Upper lobe of left lung (tissue), 6 donors: ENCODE measurements at regions not wholly inside any gene's neighbourhood (a gene's known extent, or its start where the extent isn't known, plus 50 kb on each side); places are given as distances from the start of the nearest gene placed in this dataset.
A peak's percentile ranks its signal among the peaks of the same experiment; 100 is the strongest.
"Not testable (repeated sequence)": the region's sequence is repeated elsewhere in the genome, so short reads cannot be mapped to it uniquely, and the experiment has no call there.

Experiments
- ATAC-seq, 2 donors: fragments of 200-7000 bp; cut with Tn5 transposase; one replicate each; pipeline ENCODE4 v1.9.1; 2022; ENCODE audit warnings: mild to moderate bottlenecking in 2 of 2, moderate library complexity in 2 of 2; ENCODE audit not compliant: low FRiP score in 2 of 2
- DNase-seq, 2 donors: peaks; one replicate each; pipeline ENCODE4 v3.0.0-alpha.2; 2019 to 2020
- H3K27ac ChIP-seq, 4 donors: fragments of 200-600 bp; sonication (generic); one replicate each; pipeline ENCODE4 v1.5.1; 2016 to 2019
- H3K27me3 ChIP-seq, 4 donors: fragments of 200-600 bp; sonication (generic); one replicate each; pipeline ENCODE4 v1.5.1; 2017 to 2019
- H3K36me3 ChIP-seq, 4 donors: fragments of 200-600 bp; sonication (generic); one replicate each; pipeline ENCODE4 v1.5.1; 2016 to 2019
- H3K4me1 ChIP-seq, 4 donors: fragments of 200-600 bp; sonication (generic); one replicate each; pipeline ENCODE4 v1.5.1; 2018 to 2019
- H3K4me3 ChIP-seq, 4 donors: fragments of 200-600 bp; sonication (generic); one replicate each; pipeline ENCODE4 v1.5.1; 2017 to 2019; ENCODE audit warnings: mild to moderate bottlenecking in 2 of 4, moderate library complexity in 1 of 4
- H3K9me3 ChIP-seq, 4 donors: fragments of 200-600 bp; sonication (generic); one replicate each; pipeline ENCODE4 v1.5.1; 2018 to 2019
- CTCF ChIP-seq, 6 experiments: fragments of 450-650 bp in 4 of 6; fragments of 200-600 bp in 2 of 6; sonication (generic) in 2 of 6; IDR thresholded peaks; one replicate each; pipeline ENCODE4 v1.5.1; 2016 to 2019; ENCODE audit warnings: antibody characterized with exemption in 6 of 6
- EP300 ChIP-seq, 4 donors: sonication (generic); formaldehyde crosslinking; IDR thresholded peaks; one replicate each; pipeline ENCODE4 v1.5.1; 2017; ENCODE audit warnings: antibody characterized with exemption in 4 of 4, control low read depth in 2 of 4
- POLR2A ChIP-seq, 4 donors: fragments of 450-650 bp; IDR thresholded peaks; one replicate each; pipeline ENCODE4 v1.5.1; 2016 to 2017; ENCODE audit warnings: antibody characterized with exemption in 4 of 4, mild to moderate bottlenecking in 2 of 4
- POLR2AphosphoS5 ChIP-seq, 2 donors: sonication (generic); formaldehyde crosslinking; IDR thresholded peaks; one replicate each; pipeline ENCODE4 v1.5.1; 2017; ENCODE audit warnings: antibody characterized with exemption in 2 of 2
- WGBS, 2 donors: methylation state at CpG; one replicate each; pipeline ENCODE4 v1.1.5; 2017 to 2018; 5-methylcytosine and 5-hydroxymethylcytosine counted together
- donor health status: DM: no; HTN: no; CAD: no; lungs with moderate emphysema.
- donor health status: DM: no; HTN: yes; CAD: no; lungs with severe emphysema.

GRCh38 chr7:4386190-4386589 lies 295.9 kb upstream of the FOXK1 start:
- 47 to 69% methylated on average over 6 of the region's 6 CpGs for WGBS, 2 donors
- Histone ChIP-seq H3K27ac (no peak overlapping the region), H3K4me3 (no peak overlapping the region), H3K27me3 (no peaks in the 10 kb centered on the region), H3K36me3 (no peaks in the 10 kb centered on the region), H3K9me3 (no peaks in the 10 kb centered on the region), H3K4me1 (no peaks in the 10 kb centered on the region)
- TF ChIP-seq EP300 (IDR thresholded peaks at IDR 0.05) = no peak
- no peak for TF ChIP-seq CTCF (IDR thresholded peaks at IDR 0.05)
- no peak for TF ChIP-seq POLR2A (IDR thresholded peaks at IDR 0.05)
- no peak for TF ChIP-seq POLR2AphosphoS5 (IDR thresholded peaks at IDR 0.05)
- ATAC-seq = no peak
- DNase-seq = no peak

- not testable (repeated sequence) for H3K27ac ChIP-seq, H3K4me1 ChIP-seq, DNase-seq, H3K9me3 ChIP-seq, H3K27me3 ChIP-seq, H3K4me3 ChIP-seq, ATAC-seq, H3K36me3 ChIP-seq
These were observed 291.0 kb upstream of the FOXK1 start for GRCh38 chr7:4391103-4391502.

- H3K27me3 ChIP-seq = no peaks in the 10 kb centered on the region
- H3K27ac ChIP-seq = no peak overlapping the region
- ATAC-seq (no peak), DNase-seq (no peak)
- no peaks in the 10 kb centered on the region for H3K4me1 ChIP-seq
- H3K9me3 ChIP-seq = peaks cover 0 to 5% (median 0%) of the 10 kb centered on the region in 4 donors
- WGBS, 2 donors = 76 to 79% methylated on average over 5 of the region's 5 CpGs
- no peaks in the 10 kb centered on the region for H3K36me3 ChIP-seq
- no peak for TF ChIP-seq POLR2AphosphoS5 (IDR thresholded peaks at IDR 0.05)
- no peak for TF ChIP-seq CTCF (IDR thresholded peaks at IDR 0.05)
- no peak for TF ChIP-seq POLR2A (IDR thresholded peaks at IDR 0.05)
- TF ChIP-seq EP300 (IDR thresholded peaks at IDR 0.05) = no peak
- H3K4me3 ChIP-seq = no peak overlapping the region
These were observed 287.4 kb upstream of the FOXK1 start for GRCh38 chr7:4394736-4395135.

GRCh38 chr7:4399121-4399520 lies 283.0 kb upstream of the FOXK1 start:
- Histone ChIP-seq H3K27ac (no peak overlapping the region), H3K4me1 (no peaks in the 10 kb centered on the region), H3K36me3 (no peaks in the 10 kb centered on the region), H3K4me3 (no peak overlapping the region), H3K27me3 (no peaks in the 10 kb centered on the region), H3K9me3 (peaks cover 0 to 5% (median 0%) of the 10 kb centered on the region in 4 donors)
- TF ChIP-seq POLR2A (IDR thresholded peaks at IDR 0.05) (no peak), CTCF (IDR thresholded peaks at IDR 0.05) (no peak), POLR2AphosphoS5 (IDR thresholded peaks at IDR 0.05) (no peak), EP300 (IDR thresholded peaks at IDR 0.05) (no peak)
- ATAC-seq (peak in 1 of 2 donors; percentile 26), DNase-seq (no peak)
- 88 to 94% methylated on average over 4 of the region's 4 CpGs for WGBS, 2 donors

- no peak for DNase-seq
- 86 to 91% methylated on average over 8 of the region's 8 CpGs for WGBS, 2 donors
- Histone ChIP-seq H3K27ac (no peak overlapping the region), H3K4me1 (no peaks in the 10 kb centered on the region), H3K4me3 (no peak overlapping the region), H3K36me3 (no peaks in the 10 kb centered on the region), H3K27me3 (no peaks in the 10 kb centered on the region), H3K9me3 (peaks cover 0 to 5% (median 0%) of the 10 kb centered on the region in 4 donors)
- TF ChIP-seq POLR2A (IDR thresholded peaks at IDR 0.05) (no peak), EP300 (IDR thresholded peaks at IDR 0.05) (no peak), POLR2AphosphoS5 (IDR thresholded peaks at IDR 0.05) (no peak)
- ATAC-seq = no peak
These were observed 282.5 kb upstream of the FOXK1 start for GRCh38 chr7:4399596-4399995.

- Histone ChIP-seq H3K27ac (no peak overlapping the region), H3K4me1 (no peaks in the 10 kb centered on the region), H3K27me3 (no peaks in the 10 kb centered on the region), H3K4me3 (no peak overlapping the region), H3K9me3 (peaks cover 0 to 10% (median 0%) of the 10 kb centered on the region in 4 donors), H3K36me3 (no peaks in the 10 kb centered on the region)
- TF ChIP-seq POLR2AphosphoS5 (IDR thresholded peaks at IDR 0.05) (no peak), CTCF (IDR thresholded peaks at IDR 0.05) (no peak), POLR2A (IDR thresholded peaks at IDR 0.05) (no peak), EP300 (IDR thresholded peaks at IDR 0.05) (no peak)
- WGBS, 2 donors = 82 to 83% methylated on average over 7 of the region's 7 CpGs
- ATAC-seq = no peak
- DNase-seq = no peak
These were observed 275.6 kb upstream of the FOXK1 start for GRCh38 chr7:4406288-4407058.
